D721Med (cell line): ENCODE measurements at regions not wholly inside any gene's neighbourhood (a gene's known extent, or its start where the extent isn't known, plus 50 kb on each side); places are given as distances from the start of the nearest gene placed in this dataset.

Experiments
- DNase-seq: peaks from one replicate; pipeline ENCODE4 v3.0.0; 2011; ENCODE audit warnings: low spot score; ENCODE audit not compliant: insufficient read length
- FAIRE-seq: peaks from 2 replicates; lab custom pipeline; 2011; peaks lifted over from hg19 to GRCh38; lab: Jason Lieb, UNC
- CTCF ChIP-seq: IDR thresholded peaks from 2 replicates; pipeline ENCODE4 v1.5.1; 2012; ENCODE audit warnings: mild to moderate bottlenecking, control low read depth; ENCODE audit not compliant: insufficient read depth; ENCODE audit errors: missing control alignments

GRCh38 chr6:23494367-23494766, 631.6 kb upstream of the NRSN1 start:
- TF ChIP-seq CTCF, result no peak
- DNase-seq, result no peak
- peak; percentile 29 for FAIRE-seq

- no peak for DNase-seq
- TF ChIP-seq CTCF, result no peak
- no peak for FAIRE-seq
Observed at GRCh38 chr6:23498013-23498412, 628.0 kb upstream of the NRSN1 start.

- no peak for FAIRE-seq
- no peak for TF ChIP-seq CTCF
- no peak for DNase-seq
Observed at GRCh38 chr6:23499549-23499948, 626.5 kb upstream of the NRSN1 start.

- DNase-seq (no peak), FAIRE-seq (no peak)
- no peak for TF ChIP-seq CTCF
Observed at GRCh38 chr6:23503173-23503572, 622.8 kb upstream of the NRSN1 start.

- no peak for TF ChIP-seq CTCF
- no peak for FAIRE-seq
- no peak for DNase-seq
Observed at GRCh38 chr6:23505026-23505425, 621.0 kb upstream of the NRSN1 start.

GRCh38 chr6:23510778-23511510, 615.1 kb upstream of the NRSN1 start:
- DNase-seq (no peak), FAIRE-seq (no peak)
- TF ChIP-seq CTCF, result no peak

GRCh38 chr6:23511817-23512216, 614.2 kb upstream of the NRSN1 start:
- FAIRE-seq, result no peak
- no peak for TF ChIP-seq CTCF
- DNase-seq, result no peak
